ENCODE measurements at regions not wholly inside any gene's neighbourhood (a gene's known extent, or its start where the extent isn't known, plus 50 kb on each side); places are given as distances from the start of the nearest gene placed in this dataset.

- TF ChIP-seq, protein P1, sequence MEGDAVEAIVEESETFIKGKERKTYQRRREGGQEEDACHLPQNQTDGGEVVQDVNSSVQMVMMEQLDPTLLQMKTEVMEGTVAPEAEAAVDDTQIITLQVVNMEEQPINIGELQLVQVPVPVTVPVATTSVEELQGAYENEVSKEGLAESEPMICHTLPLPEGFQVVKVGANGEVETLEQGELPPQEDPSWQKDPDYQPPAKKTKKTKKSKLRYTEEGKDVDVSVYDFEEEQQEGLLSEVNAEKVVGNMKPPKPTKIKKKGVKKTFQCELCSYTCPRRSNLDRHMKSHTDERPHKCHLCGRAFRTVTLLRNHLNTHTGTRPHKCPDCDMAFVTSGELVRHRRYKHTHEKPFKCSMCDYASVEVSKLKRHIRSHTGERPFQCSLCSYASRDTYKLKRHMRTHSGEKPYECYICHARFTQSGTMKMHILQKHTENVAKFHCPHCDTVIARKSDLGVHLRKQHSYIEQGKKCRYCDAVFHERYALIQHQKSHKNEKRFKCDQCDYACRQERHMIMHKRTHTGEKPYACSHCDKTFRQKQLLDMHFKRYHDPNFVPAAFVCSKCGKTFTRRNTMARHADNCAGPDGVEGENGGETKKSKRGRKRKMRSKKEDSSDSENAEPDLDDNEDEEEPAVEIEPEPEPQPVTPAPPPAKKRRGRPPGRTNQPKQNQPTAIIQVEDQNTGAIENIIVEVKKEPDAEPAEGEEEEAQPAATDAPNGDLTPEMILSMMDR (IDR thresholded peaks at IDR 0.05; ENCODE audit: control insufficient read depth, extremely low read depth, insufficient read depth), result no peak
- no peak overlapping the region for H3K4me3 ChIP-seq (ENCODE audit: low read depth, low read length)
- DNase-seq (ENCODE audit: low read depth), result no peak
Observed at GRCh38 chr6:51463321-51463720, 624.1 kb downstream of the PKHD1 start.

- no peak overlapping the region for H3K4me3 ChIP-seq (ENCODE audit: low read depth, low read length)
- DNase-seq (ENCODE audit: low read depth), result no peak
- TF ChIP-seq, protein P1 (IDR thresholded peaks at IDR 0.05; ENCODE audit: control insufficient read depth, extremely low read depth, insufficient read depth), result no peak
Observed at GRCh38 chr6:51464956-51465355, 622.5 kb downstream of the PKHD1 start.

GRCh38 chr6:51466427-51466826 is 621.0 kb downstream of the PKHD1 start:
- TF ChIP-seq, protein P1 (IDR thresholded peaks at IDR 0.05; ENCODE audit: control insufficient read depth, extremely low read depth, insufficient read depth), result no peak
- H3K4me3 ChIP-seq (ENCODE audit: low read depth, low read length), result no peak overlapping the region
- no peak for DNase-seq (ENCODE audit: low read depth)

- DNase-seq (ENCODE audit: low read depth), result no peak
- TF ChIP-seq, protein P1 (IDR thresholded peaks at IDR 0.05; ENCODE audit: control insufficient read depth, extremely low read depth, insufficient read depth), result no peak
- no peak overlapping the region for H3K4me3 ChIP-seq (ENCODE audit: low read depth, low read length)
Observed at GRCh38 chr6:51467231-51467952, 620.0 kb downstream of the PKHD1 start.

DNA sequence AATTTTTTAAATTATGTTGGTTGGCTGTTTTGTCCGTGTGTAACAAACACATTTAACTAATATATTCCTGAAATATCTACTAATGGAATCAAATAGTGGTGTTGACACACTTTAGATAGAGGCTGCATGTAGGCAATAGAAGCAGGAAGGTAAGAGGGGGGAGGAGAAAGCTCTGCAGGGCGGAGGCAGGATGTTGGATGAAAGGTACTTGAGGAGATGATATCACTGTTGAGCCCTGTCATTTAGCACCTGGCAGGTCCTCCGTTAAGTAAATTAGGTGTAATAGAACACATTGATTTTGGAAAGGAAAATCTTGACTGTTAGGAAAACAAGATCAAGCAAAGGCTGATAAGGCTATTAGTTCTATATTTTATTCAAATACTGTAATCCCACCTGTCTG is 618.7 kb downstream of the PKHD1 start:
- TF ChIP-seq, protein P1 (IDR thresholded peaks at IDR 0.05; ENCODE audit: control insufficient read depth, extremely low read depth, insufficient read depth), result no peak
- DNase-seq (ENCODE audit: low read depth), result no peak

DNA sequence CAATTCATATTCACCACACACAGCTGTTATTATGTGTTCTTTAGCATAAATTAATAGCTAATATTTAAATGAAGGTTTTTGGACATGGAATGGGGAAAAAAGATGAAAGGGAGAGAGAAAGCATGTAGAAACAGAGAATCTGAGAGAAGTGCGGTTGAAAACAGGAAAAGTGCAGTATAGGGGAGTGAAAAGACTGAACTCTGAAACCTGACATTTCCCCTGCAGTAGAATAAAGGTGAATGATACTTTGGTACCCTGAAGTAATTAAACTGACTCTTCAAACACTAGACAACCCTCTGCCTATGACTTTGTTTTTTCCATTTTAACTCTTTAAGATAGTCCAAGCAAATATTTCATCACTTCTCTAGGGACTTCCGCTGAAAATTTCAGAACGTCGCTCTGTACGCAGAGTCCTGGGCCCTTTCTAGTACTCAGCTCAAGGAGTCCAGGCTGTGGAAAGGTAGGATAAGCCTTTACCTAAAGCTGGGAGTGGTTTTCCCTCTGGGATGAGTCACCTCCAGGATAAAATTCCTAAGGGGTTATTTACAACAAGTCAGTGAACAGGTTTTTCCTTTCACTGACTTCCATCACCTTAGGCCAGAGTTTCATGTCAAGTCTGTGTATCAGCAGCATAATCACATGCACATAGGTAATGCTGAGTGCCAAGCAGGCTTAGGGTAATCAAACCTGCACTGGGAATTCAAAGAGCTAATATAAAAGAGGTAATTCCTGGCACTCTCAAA is 614.5 kb downstream of the PKHD1 start:
- TF ChIP-seq, protein P1 (IDR thresholded peaks at IDR 0.05; ENCODE audit: control insufficient read depth, extremely low read depth, insufficient read depth), result no peak
- H3K4me3 ChIP-seq (ENCODE audit: low read depth, low read length), result no peak overlapping the region
- DNase-seq (ENCODE audit: low read depth), result peak; percentile 98

More for the DNA sequence above, 618.7 kb downstream of the PKHD1 start:
- no peak overlapping the region for H3K4me3 ChIP-seq (ENCODE audit: low read depth, low read length)
